ENCODE measurements at regions not wholly inside any gene's neighbourhood (a gene's known extent, or its start where the extent isn't known, plus 50 kb on each side); places are given as distances from the start of the nearest gene placed in this dataset.

- Histone ChIP-seq H3K27ac (ENCODE audit: low read length) (no peak overlapping the region), H3K4me3 (ENCODE audit: low read length) (no peak overlapping the region), H3K27me3 (ENCODE audit: low read length) (0 out of 2 replicates have a peak, but pooled peaks cover 4% of the 10 kb centered on the region), H3K79me2 (ENCODE audit: low read length) (no peaks in the 10 kb centered on the region), H3K9me3 (ENCODE audit: low read length) (no peaks in the 10 kb centered on the region), H3K4me2 (ENCODE audit: low read depth, low read length, poor library complexity, severe bottlenecking) (no peak overlapping the region), H2AFZ (ENCODE audit: low read length) (no peak overlapping the region), H3K36me3 (ENCODE audit: insufficient read depth, low read length) (no peaks in the 10 kb centered on the region), H4K20me1 (ENCODE audit: insufficient read depth, low read depth, low read length) (no peaks in the 10 kb centered on the region), H3K9ac (ENCODE audit: low read length) (no peak overlapping the region), H3K4me1 (ENCODE audit: low read length) (no peaks in the 10 kb centered on the region), H3K9me2 (replicated peaks; ENCODE audit: insufficient read depth, low read length) (no peaks in the 10 kb centered on the region)
- DNase-seq = no peak
Observed at GRCh38 chr10:28810057-28810870, 132.9 kb downstream of the BAMBI start.

GRCh38 chr10:28811639-28812349, 134.5 kb downstream of the BAMBI start:
- H3K9ac ChIP-seq (ENCODE audit: low read length) = no peak overlapping the region
- no peaks in the 10 kb centered on the region for H3K9me3 ChIP-seq (ENCODE audit: low read length)
- no peaks in the 10 kb centered on the region for H3K36me3 ChIP-seq (ENCODE audit: insufficient read depth, low read length)
- no peak overlapping the region for H3K4me3 ChIP-seq (ENCODE audit: low read length)
- no peaks in the 10 kb centered on the region for H3K9me2 ChIP-seq (replicated peaks; ENCODE audit: insufficient read depth, low read length)
- no peak for DNase-seq
- H3K4me1 ChIP-seq (ENCODE audit: low read length) = no peaks in the 10 kb centered on the region
- H3K4me2 ChIP-seq (ENCODE audit: low read depth, low read length, poor library complexity, severe bottlenecking) = no peak overlapping the region
- H3K27ac ChIP-seq (ENCODE audit: low read length) = no peak overlapping the region
- no peaks in the 10 kb centered on the region for H4K20me1 ChIP-seq (ENCODE audit: insufficient read depth, low read depth, low read length)
- 0 out of 2 replicates have a peak, but pooled peaks cover 4% of the 10 kb centered on the region for H3K27me3 ChIP-seq (ENCODE audit: low read length)
- H2AFZ ChIP-seq (ENCODE audit: low read length) = no peak overlapping the region
- H3K79me2 ChIP-seq (ENCODE audit: low read length) = no peaks in the 10 kb centered on the region

- no peak overlapping the region for H3K4me3 ChIP-seq (ENCODE audit: low read length)
- H3K4me2 ChIP-seq (ENCODE audit: low read depth, low read length, poor library complexity, severe bottlenecking) = no peak overlapping the region
- H3K79me2 ChIP-seq (ENCODE audit: low read length) = no peaks in the 10 kb centered on the region
- H3K27ac ChIP-seq (ENCODE audit: low read length) = no peak overlapping the region
- no peaks in the 10 kb centered on the region for H3K4me1 ChIP-seq (ENCODE audit: low read length)
- no peaks in the 10 kb centered on the region for H3K36me3 ChIP-seq (ENCODE audit: insufficient read depth, low read length)
- H3K27me3 ChIP-seq (ENCODE audit: low read length) = 0 out of 2 replicates have a peak, but pooled peaks cover 4% of the 10 kb centered on the region
- H4K20me1 ChIP-seq (ENCODE audit: insufficient read depth, low read depth, low read length) = no peaks in the 10 kb centered on the region
- no peak for DNase-seq
- H3K9me2 ChIP-seq (replicated peaks; ENCODE audit: insufficient read depth, low read length) = no peaks in the 10 kb centered on the region
- H3K9me3 ChIP-seq (ENCODE audit: low read length) = no peaks in the 10 kb centered on the region
- no peak overlapping the region for H3K9ac ChIP-seq (ENCODE audit: low read length)
- no peak overlapping the region for H2AFZ ChIP-seq (ENCODE audit: low read length)
Observed at GRCh38 chr10:28812384-28813372, 135.4 kb downstream of the BAMBI start.

- Histone ChIP-seq H3K9me3 (ENCODE audit: low read length) (no peaks in the 10 kb centered on the region), H3K4me3 (ENCODE audit: low read length) (no peak overlapping the region), H2AFZ (ENCODE audit: low read length) (no peak overlapping the region), H3K4me1 (ENCODE audit: low read length) (no peaks in the 10 kb centered on the region), H3K27me3 (ENCODE audit: low read length) (no peaks in the 10 kb centered on the region), H4K20me1 (ENCODE audit: insufficient read depth, low read depth, low read length) (no peaks in the 10 kb centered on the region), H3K79me2 (ENCODE audit: low read length) (no peaks in the 10 kb centered on the region), H3K36me3 (ENCODE audit: insufficient read depth, low read length) (no peaks in the 10 kb centered on the region), H3K27ac (ENCODE audit: low read length) (no peak overlapping the region), H3K9ac (ENCODE audit: low read length) (no peak overlapping the region), H3K9me2 (replicated peaks; ENCODE audit: insufficient read depth, low read length) (no peaks in the 10 kb centered on the region), H3K4me2 (ENCODE audit: low read depth, low read length, poor library complexity, severe bottlenecking) (no peak overlapping the region)
- DNase-seq = no peak
Observed at GRCh38 chr10:28815681-28816080, 138.4 kb downstream of the BAMBI start.

GRCh38 chr10:28822719-28823464, 145.6 kb downstream of the BAMBI start:
- H3K9me2 ChIP-seq (replicated peaks; ENCODE audit: insufficient read depth, low read length) = no peaks in the 10 kb centered on the region
- H3K4me2 ChIP-seq (ENCODE audit: low read depth, low read length, poor library complexity, severe bottlenecking) = no peak overlapping the region
- H3K9me3 ChIP-seq (ENCODE audit: low read length) = no peaks in the 10 kb centered on the region
- no peaks in the 10 kb centered on the region for H4K20me1 ChIP-seq (ENCODE audit: insufficient read depth, low read depth, low read length)
- H3K9ac ChIP-seq (ENCODE audit: low read length) = no peak overlapping the region
- H3K36me3 ChIP-seq (ENCODE audit: insufficient read depth, low read length) = no peaks in the 10 kb centered on the region
- H3K79me2 ChIP-seq (ENCODE audit: low read length) = no peaks in the 10 kb centered on the region
- no peak overlapping the region for H3K27ac ChIP-seq (ENCODE audit: low read length)
- no peak overlapping the region for H2AFZ ChIP-seq (ENCODE audit: low read length)
- DNase-seq = no peak
- H3K27me3 ChIP-seq (ENCODE audit: low read length) = no peaks in the 10 kb centered on the region
- no peaks in the 10 kb centered on the region for H3K4me1 ChIP-seq (ENCODE audit: low read length)
- H3K4me3 ChIP-seq (ENCODE audit: low read length) = no peak overlapping the region

GRCh38 chr10:28823501-28824075, 146.3 kb downstream of the BAMBI start:
- Histone ChIP-seq H3K27ac (ENCODE audit: low read length) (no peak overlapping the region), H4K20me1 (ENCODE audit: insufficient read depth, low read depth, low read length) (no peaks in the 10 kb centered on the region), H3K9me3 (ENCODE audit: low read length) (no peaks in the 10 kb centered on the region), H3K9ac (ENCODE audit: low read length) (no peak overlapping the region), H3K9me2 (replicated peaks; ENCODE audit: insufficient read depth, low read length) (no peaks in the 10 kb centered on the region), H3K4me1 (ENCODE audit: low read length) (no peaks in the 10 kb centered on the region), H3K27me3 (ENCODE audit: low read length) (no peaks in the 10 kb centered on the region), H2AFZ (ENCODE audit: low read length) (no peak overlapping the region), H3K36me3 (ENCODE audit: insufficient read depth, low read length) (no peaks in the 10 kb centered on the region), H3K4me3 (ENCODE audit: low read length) (no peak overlapping the region), H3K4me2 (ENCODE audit: low read depth, low read length, poor library complexity, severe bottlenecking) (no peak overlapping the region), H3K79me2 (ENCODE audit: low read length) (no peaks in the 10 kb centered on the region)
- no peak for DNase-seq

GRCh38 chr10:28833313-28833712, 156.0 kb downstream of the BAMBI start:
- Histone ChIP-seq H3K9ac (ENCODE audit: low read length) (no peak overlapping the region), H3K27ac (ENCODE audit: low read length) (no peak overlapping the region), H3K79me2 (ENCODE audit: low read length) (no peaks in the 10 kb centered on the region), H4K20me1 (ENCODE audit: insufficient read depth, low read depth, low read length) (no peaks in the 10 kb centered on the region), H3K27me3 (ENCODE audit: low read length) (no peaks in the 10 kb centered on the region), H3K36me3 (ENCODE audit: insufficient read depth, low read length) (no peaks in the 10 kb centered on the region), H2AFZ (ENCODE audit: low read length) (no peak overlapping the region), H3K4me3 (ENCODE audit: low read length) (no peak overlapping the region), H3K4me1 (ENCODE audit: low read length) (no peaks in the 10 kb centered on the region), H3K9me2 (replicated peaks; ENCODE audit: insufficient read depth, low read length) (no peaks in the 10 kb centered on the region), H3K9me3 (ENCODE audit: low read length) (no peaks in the 10 kb centered on the region), H3K4me2 (ENCODE audit: low read depth, low read length, poor library complexity, severe bottlenecking) (no peak overlapping the region)
- DNase-seq = no peak

Measured in Karpas-422 (cell line).